K562 (cell line): ENCODE measurements at regions not wholly inside any gene's neighbourhood (a gene's known extent, or its start where the extent isn't known, plus 50 kb on each side); places are given as distances from the start of the nearest gene placed in this dataset.

Source experiments
- ATAC-seq: fragments of 200-7000 bp; cut with Tn5 transposase; 3 replicates; pipeline ENCODE4 v1.9.1; 2020; ENCODE audit warnings: moderate library complexity
- BruUV-seq: library from RNA; stranded (reverse); fragments of 400-500 nt; replicated peaks from 2 replicates; lab custom pipeline; 2021; lab: Mats Ljungman, UMichigan
- CTCF ChIA-PET: fragments of 300-600 bp; formaldehyde crosslinking; extraction: SDS; loops from one replicate; lab custom pipeline; 2021; ENCODE audit warnings: low intra/inter-chr PET ratio; lab: Yijun Ruan, JAX
- POLR2A ChIA-PET: fragments of 300-600, 350-650 bp; sonication (Branson Sonifier 250); formaldehyde crosslinking; extraction: SDS; loops from one replicate; lab custom pipeline; 2021; ENCODE audit warnings: antibody characterized with exemption, inconsistent platforms; lab: Yijun Ruan, JAX
- DNase-seq, 4 experiments: peaks; one replicate each; pipeline versions ENCODE4 v3.0.0 to v3.0.0-alpha.2; 2011 to 2018; ENCODE audit warnings: low spot score in 3 of 4, mixed read lengths in 3 of 4; ENCODE audit errors: extremely low read depth in 1 of 4
- FAIRE-seq: peaks from 2 replicates; lab custom pipeline; 2011; peaks lifted over from hg19 to GRCh38; lab: Jason Lieb, UNC
- H2AFZ ChIP-seq: 2 replicates; pipeline ENCODE4 v1.6.0; 2011; ENCODE audit warnings: low read depth, low read length, control low read depth, inconsistent platforms
- H3K27ac ChIP-seq: fragments of 200-600 bp; 3 replicates; pipeline ENCODE4 v1.8.0; 2011; ENCODE audit warnings: low read depth, mild to moderate bottlenecking, control low read depth, inconsistent platforms, low read length, moderate library complexity, mixed read lengths; ENCODE audit errors: extremely low read depth
- H3K27me3 ChIP-seq, 2 experiments: fragments of 300-600 bp in 1 of 2; 2 replicates in 1 of 2; 3 replicates in 1 of 2; pipeline versions ENCODE4 v1.6.0 to v1.8.0; 2011; ENCODE audit warnings: inconsistent platforms in 2 of 2, low read length in 2 of 2, mild to moderate bottlenecking in 1 of 2, mixed read lengths in 1 of 2, moderate library complexity in 1 of 2; ENCODE audit not compliant: control insufficient read depth in 2 of 2, insufficient read depth in 2 of 2
- H3K36me3 ChIP-seq: fragments of 300-600 bp; 3 replicates; pipeline ENCODE4 v1.8.0; 2011; ENCODE audit warnings: mild to moderate bottlenecking, low read length, inconsistent platforms; ENCODE audit not compliant: control insufficient read depth, insufficient read depth
- H3K4me1 ChIP-seq, 2 experiments: fragments of 200-600 bp in 1 of 2; replicated peaks in 1 of 2; 2 replicates in 1 of 2; 3 replicates in 1 of 2; pipeline versions ENCODE4 v1.5.1 to v1.8.0; 2011; ENCODE audit warnings: inconsistent platforms in 2 of 2, low read length in 2 of 2, mild to moderate bottlenecking in 1 of 2, mixed read lengths in 1 of 2, moderate library complexity in 1 of 2; ENCODE audit not compliant: control insufficient read depth in 2 of 2, insufficient read depth in 2 of 2
- H3K4me2 ChIP-seq: 2 replicates; pipeline ENCODE4 v1.6.1; 2011; ENCODE audit warnings: low read length, control low read depth, inconsistent platforms, mixed read lengths; ENCODE audit not compliant: insufficient read depth
- H3K4me3 ChIP-seq: fragments of 200-600 bp; sonication (generic), shearing (Covaris generic); 2 replicates; pipeline ENCODE4 v1.5.1; 2016; ENCODE audit warnings: control low read depth, inconsistent platforms
- H3K79me2 ChIP-seq: fragments of 200-600 bp; 3 replicates; pipeline ENCODE4 v1.8.0; 2011; ENCODE audit warnings: low read length, inconsistent platforms; ENCODE audit not compliant: control insufficient read depth, insufficient read depth
- H3K9ac ChIP-seq, 2 experiments: 2 replicates each; pipeline versions ENCODE4 v1.6.0 to v1.6.1; 2011; ENCODE audit warnings: low read depth in 2 of 2, low read length in 2 of 2, control low read depth in 1 of 2, inconsistent platforms in 1 of 2, mild to moderate bottlenecking in 1 of 2, mixed read lengths in 1 of 2; ENCODE audit not compliant: insufficient read depth in 1 of 2
- H3K9me1 ChIP-seq: one replicate; pipeline ENCODE4 v1.6.0; 2011; ENCODE audit warnings: inconsistent platforms, mild to moderate bottlenecking, low read length, moderate library complexity; ENCODE audit not compliant: control insufficient read depth, insufficient read depth
- H3K9me3 ChIP-seq: replicated peaks from 2 replicates; pipeline ENCODE4 v1.5.1; 2011; ENCODE audit warnings: low read depth, low read length, inconsistent platforms; ENCODE audit not compliant: control insufficient read depth, insufficient read depth
- H4K20me1 ChIP-seq: replicated peaks from 2 replicates; pipeline ENCODE4 v1.6.1; 2011; ENCODE audit warnings: low read length, inconsistent platforms, mixed read lengths; ENCODE audit not compliant: control insufficient read depth, insufficient read depth
- BHLHE40 ChIP-seq: IDR thresholded peaks from 2 replicates; pipeline ENCODE4 v1.6.1; 2011; ENCODE audit warnings: low read length, improper control_type of control experiment
- BRCA1 ChIP-seq, 2 experiments: fragments of 450-650 bp in 1 of 2; sonication (generic) in 1 of 2; formaldehyde crosslinking in 1 of 2; IDR thresholded peaks; 2 replicates each; pipeline versions ENCODE4 v1.5.0 to v1.6.1; 2017 to 2020; ENCODE audit warnings: mild to moderate bottlenecking in 1 of 2, missing genetic modification reagents in 1 of 2
- CXXC5 ChIP-seq: fragments of 250-450 bp; sonication (Bioruptor Pico); IDR thresholded peaks from 2 replicates; pipeline ENCODE4 v1.8.0; 2022; ENCODE audit warnings: inconsistent platforms, mild to moderate bottlenecking, moderate library complexity
- HIVEP1 ChIP-seq: fragments of 250-450 bp; sonication (Bioruptor Pico); IDR thresholded peaks from 2 replicates; pipeline ENCODE4 v1.4.0; 2020; ENCODE audit warnings: mild to moderate bottlenecking
- MTA1 ChIP-seq: fragments of 450-650 bp; IDR thresholded peaks from 2 replicates; pipeline ENCODE4 v1.6.1; 2017; ENCODE audit warnings: borderline replicate concordance
- NFE2 ChIP-seq: IDR thresholded peaks from 2 replicates; pipeline ENCODE4 v1.6.1; 2014; ENCODE audit warnings: antibody characterized with exemption, low read depth
- NR2C1 ChIP-seq, 2 experiments: fragments of 450-650 bp; IDR thresholded peaks; 2 replicates each; pipeline ENCODE4 v1.6.1; 2017; ENCODE audit warnings: mild to moderate bottlenecking in 2 of 2, antibody characterized with exemption in 1 of 2, inconsistent platforms in 1 of 2, missing compliant biosample characterization in 1 of 2, missing genetic modification characterization in 1 of 2
- RBM14 ChIP-seq: fragments of 200-400 bp; formaldehyde crosslinking; IDR thresholded peaks from 2 replicates; pipeline ENCODE4 v1.6.1; 2018; ENCODE audit warnings: low read depth, mild to moderate bottlenecking, low read length, moderate library complexity, borderline replicate concordance; ENCODE audit not compliant: insufficient read depth
- SIX5 ChIP-seq, 2 experiments: IDR thresholded peaks; 2 replicates each; pipeline ENCODE4 v1.6.1; 2011; ENCODE audit warnings: low read length in 2 of 2, borderline replicate concordance in 1 of 2, low read depth in 1 of 2, mild to moderate bottlenecking in 1 of 2, moderate library complexity in 1 of 2; ENCODE audit not compliant: insufficient read depth in 1 of 2
- SRSF1 ChIP-seq: fragments of 200-400 bp; formaldehyde crosslinking; IDR thresholded peaks from 2 replicates; pipeline ENCODE4 v1.6.1; 2017; ENCODE audit warnings: mild to moderate bottlenecking, low read depth, low read length, moderate library complexity
- U2AF2 ChIP-seq: fragments of 200-400 bp; formaldehyde crosslinking; optimal IDR thresholded peaks from 2 replicates; pipeline ENCODE3; 2017; ENCODE audit warnings: low read depth, mild to moderate bottlenecking, low read length
- ZNF780A ChIP-seq: fragments of 250-450 bp; sonication (Bioruptor Pico); IDR thresholded peaks from 2 replicates; pipeline ENCODE4 v1.5.0; 2021; ENCODE audit warnings: mild to moderate bottlenecking
- WGBS: fragments of 100-300 bp; shearing (Covaris generic); methylation state at CpG from one replicate; pipeline ENCODE4 v1.1.6; 2016; ENCODE audit warnings: low coverage, mixed read lengths; ENCODE audit not compliant: insufficient coverage; ENCODE audit errors: missing lambda C conversion rate; 5-methylcytosine and 5-hydroxymethylcytosine counted together
- in situ Hi-C: fragments of 300-500 bp; cut with MboI; formaldehyde crosslinking; loops from 4 replicates; pipeline ENCODE4 v1.15.0; 2018; ENCODE audit warnings: inconsistent platforms, mixed read lengths
- intact Hi-C: fragments of 100-400 bp; cut with micrococcal nuclease; formaldehyde crosslinking; loops from 2 replicates; pipeline ENCODE4 v1.14.2; 2022
- TF ChIP-seq, protein P1 (sequence below): sonication (generic); formaldehyde crosslinking; IDR thresholded peaks from 2 replicates; pipeline ENCODE4 v1.8.0; 2022; ENCODE audit warnings: missing genetic modification reagents, mild to moderate bottlenecking, moderate library complexity, borderline replicate concordance
- TF ChIP-seq, protein P2 (sequence below), 2 experiments: IDR thresholded peaks; 2 replicates each; pipeline ENCODE4 v1.6.1; 2011; ENCODE audit warnings: borderline replicate concordance in 1 of 2, control low read depth in 1 of 2, low read depth in 1 of 2, low read length in 1 of 2, mild to moderate bottlenecking in 1 of 2, mixed read lengths in 1 of 2, moderate library complexity in 1 of 2; ENCODE audit not compliant: insufficient read depth in 1 of 2, insufficient read length in 1 of 2, poor library complexity in 1 of 2, severe bottlenecking in 1 of 2; ENCODE audit errors: extremely low read depth in 1 of 2

GRCh38 chr14:87041290-87042020, 951.5 kb downstream of the GALC start:
- 0% methylated on average over 7 of the region's 7 CpGs for WGBS
- in situ Hi-C loops: no loop called here

DNA sequence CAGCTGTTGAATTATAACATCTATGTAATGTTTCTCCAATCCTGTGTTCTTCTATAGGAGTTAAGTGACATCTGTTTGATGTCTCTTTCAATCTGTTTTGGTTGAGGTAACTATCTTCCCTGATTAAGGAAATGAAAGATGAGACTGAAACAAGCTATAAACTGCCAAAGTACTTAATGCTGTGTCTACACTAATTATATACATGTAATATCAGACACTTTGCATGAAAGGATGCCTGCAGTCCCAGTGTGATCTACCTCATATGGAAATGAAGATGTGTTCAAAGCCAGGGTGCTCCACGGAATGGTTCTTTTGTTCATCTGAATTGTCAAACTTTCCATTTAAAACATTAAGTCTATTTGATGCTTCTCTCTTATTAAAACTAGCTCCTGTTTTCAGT, 958.3 kb downstream of the GALC start:
- no peaks in the 10 kb centered on the region for H3K79me2 ChIP-seq
- intact Hi-C loops: no loop called here
- no peak overlapping the region for H3K4me3 ChIP-seq
- no peaks in the 10 kb centered on the region for H3K9me3 ChIP-seq
- H3K4me1 ChIP-seq: no peaks in the 10 kb centered on the region
- TF ChIP-seq SIX5 (IDR thresholded peaks at IDR 0.05; ENCODE audit: borderline replicate concordance in 1 of 2, insufficient read depth in 1 of 2, low read depth in 1 of 2, low read length in 2 of 2) (no peak), RBM14 (no peak), U2AF2 (no peak), SRSF1 (no peak), HIVEP1 (CRISPR knock-in tag) (no peak), BRCA1 (IDR thresholded peaks at IDR 0.05) (no peak), BRCA1 (CRISPR knock-in tag; IDR thresholded peaks at IDR 0.05) (no peak), BHLHE40 (no peak)
- TF ChIP-seq, protein P1, sequence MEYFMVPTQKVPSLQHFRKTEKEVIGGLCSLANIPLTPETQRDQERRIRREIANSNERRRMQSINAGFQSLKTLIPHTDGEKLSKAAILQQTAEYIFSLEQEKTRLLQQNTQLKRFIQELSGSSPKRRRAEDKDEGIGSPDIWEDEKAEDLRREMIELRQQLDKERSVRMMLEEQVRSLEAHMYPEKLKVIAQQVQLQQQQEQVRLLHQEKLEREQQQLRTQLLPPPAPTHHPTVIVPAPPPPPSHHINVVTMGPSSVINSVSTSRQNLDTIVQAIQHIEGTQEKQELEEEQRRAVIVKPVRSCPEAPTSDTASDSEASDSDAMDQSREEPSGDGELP (CRISPR knock-in tag): no peak
- TF ChIP-seq, protein P2, sequence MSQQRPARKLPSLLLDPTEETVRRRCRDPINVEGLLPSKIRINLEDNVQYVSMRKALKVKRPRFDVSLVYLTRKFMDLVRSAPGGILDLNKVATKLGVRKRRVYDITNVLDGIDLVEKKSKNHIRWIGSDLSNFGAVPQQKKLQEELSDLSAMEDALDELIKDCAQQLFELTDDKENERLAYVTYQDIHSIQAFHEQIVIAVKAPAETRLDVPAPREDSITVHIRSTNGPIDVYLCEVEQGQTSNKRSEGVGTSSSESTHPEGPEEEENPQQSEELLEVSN (IDR thresholded peaks at IDR 0.05; ENCODE audit: borderline replicate concordance in 1 of 2, extremely low read depth in 1 of 2, insufficient read depth in 1 of 2, insufficient read length in 1 of 2, low read depth in 1 of 2, low read length in 1 of 2, poor library complexity in 1 of 2, severe bottlenecking in 1 of 2): no peak
- ATAC-seq: no peak
- BruUV-seq: no TSS peak
- no peak overlapping the region for H3K4me2 ChIP-seq
- in situ Hi-C loops: no loop called here
- H4K20me1 ChIP-seq: no peaks in the 10 kb centered on the region
- no peaks in the 10 kb centered on the region for H3K36me3 ChIP-seq
- no peak overlapping the region for H2AFZ ChIP-seq
- H3K9ac ChIP-seq: no peak overlapping the region
- ChIA-PET CTCF (no interaction called here), POLR2A (no interaction called here)
- DNase-seq: no peak
- H3K27ac ChIP-seq: no peak overlapping the region
- WGBS: 0% methylated on average over 1 of the region's 1 CpG
- FAIRE-seq: no peak
- H3K9me1 ChIP-seq: no peaks in the 10 kb centered on the region
- H3K27me3 ChIP-seq: no peaks in the 10 kb centered on the region

More at GRCh38 chr14:87041290-87042020, 951.5 kb downstream of the GALC start:
- BruUV-seq: no TSS peak
- H3K27me3 ChIP-seq: no peaks in the 10 kb centered on the region
- H3K4me1 ChIP-seq: no peaks in the 10 kb centered on the region
- no peak for ATAC-seq
- H3K9me1 ChIP-seq: no peaks in the 10 kb centered on the region
- FAIRE-seq: no peak
- intact Hi-C loops: no loop called here
- CTCF ChIA-PET: no interaction called here
- H3K9me3 ChIP-seq: no peaks in the 10 kb centered on the region
- no peak overlapping the region for H3K9ac ChIP-seq
- H3K79me2 ChIP-seq: no peaks in the 10 kb centered on the region
- H3K27ac ChIP-seq: no peak overlapping the region
- TF ChIP-seq MTA1 (no peak), CXXC5 (CRISPR knock-in tag) (no peak), NR2C1 (IDR thresholded peaks at IDR 0.05) (no peak), NR2C1 (tag; IDR thresholded peaks at IDR 0.05) (no peak), ZNF780A (CRISPR knock-in tag) (no peak), NFE2 (no peak)
- H2AFZ ChIP-seq: no peak overlapping the region
- no peaks in the 10 kb centered on the region for H4K20me1 ChIP-seq
- no peak overlapping the region for H3K4me2 ChIP-seq
- POLR2A ChIA-PET: no interaction called here
- DNase-seq: no peak
- H3K4me3 ChIP-seq: no peak overlapping the region
- H3K36me3 ChIP-seq: no peaks in the 10 kb centered on the region
